ENCODE measurements at regions not wholly inside any gene's neighbourhood (a gene's known extent, or its start where the extent isn't known, plus 50 kb on each side); places are given as distances from the start of the nearest gene placed in this dataset.

GRCh38 chr2:51424418-51424817 lies 392.5 kb upstream of the NRXN1 start:
- peak; percentile 16 for DNase-seq
- in situ Hi-C loops (cut with HindIII; ENCODE audit: low pct_ligation_motif_present, low pct_unique_long_range_greater_than_20kb, low sequenced_read_pairs), result no loop called here

- in situ Hi-C loops (cut with HindIII; ENCODE audit: low pct_ligation_motif_present, low pct_unique_long_range_greater_than_20kb, low sequenced_read_pairs), result no loop called here
- DNase-seq, result no peak
Observed at GRCh38 chr2:51420511-51420910, 388.6 kb upstream of the NRXN1 start.

- DNase-seq, result no peak
- in situ Hi-C loops (cut with HindIII; ENCODE audit: low pct_ligation_motif_present, low pct_unique_long_range_greater_than_20kb, low sequenced_read_pairs), result no loop called here
Observed at GRCh38 chr2:51413726-51414125, 381.8 kb upstream of the NRXN1 start.

GRCh38 chr2:51410331-51410730 lies 378.4 kb upstream of the NRXN1 start:
- DNase-seq, result no peak
- in situ Hi-C loops (cut with HindIII; ENCODE audit: low pct_ligation_motif_present, low pct_unique_long_range_greater_than_20kb, low sequenced_read_pairs), result no loop called here

GRCh38 chr2:51409920-51410319 lies 378.0 kb upstream of the NRXN1 start:
- in situ Hi-C loops (cut with HindIII; ENCODE audit: low pct_ligation_motif_present, low pct_unique_long_range_greater_than_20kb, low sequenced_read_pairs), result no loop called here
- DNase-seq, result no peak

- DNase-seq, result no peak
- in situ Hi-C loops (cut with HindIII; ENCODE audit: low pct_ligation_motif_present, low pct_unique_long_range_greater_than_20kb, low sequenced_read_pairs), result no loop called here
Observed at GRCh38 chr2:51404226-51404625, 372.3 kb upstream of the NRXN1 start.

- no peak for DNase-seq
- in situ Hi-C loops (cut with HindIII; ENCODE audit: low pct_ligation_motif_present, low pct_unique_long_range_greater_than_20kb, low sequenced_read_pairs), result no loop called here
Observed at GRCh38 chr2:51401546-51401945, 369.6 kb upstream of the NRXN1 start.

GRCh38 chr2:51387235-51387634 lies 355.3 kb upstream of the NRXN1 start:
- in situ Hi-C loops (cut with HindIII; ENCODE audit: low pct_ligation_motif_present, low pct_unique_long_range_greater_than_20kb, low sequenced_read_pairs), result no loop called here
- DNase-seq, result no peak

- in situ Hi-C loops (cut with HindIII; ENCODE audit: low pct_ligation_motif_present, low pct_unique_long_range_greater_than_20kb, low sequenced_read_pairs), result no loop called here
Observed at GRCh38 chr2:51379997-51380396, 348.1 kb upstream of the NRXN1 start.

GRCh38 chr2:51368250-51368649 lies 336.3 kb upstream of the NRXN1 start:
- DNase-seq, result no peak
- in situ Hi-C loops (cut with HindIII; ENCODE audit: low pct_ligation_motif_present, low pct_unique_long_range_greater_than_20kb, low sequenced_read_pairs), result no loop called here

More at GRCh38 chr2:51379997-51380396, 348.1 kb upstream of the NRXN1 start:
- DNase-seq, result no peak

- in situ Hi-C loops (cut with HindIII; ENCODE audit: low pct_ligation_motif_present, low pct_unique_long_range_greater_than_20kb, low sequenced_read_pairs), result no loop called here
- no peak for DNase-seq
Observed at GRCh38 chr2:51350100-51350499, 318.2 kb upstream of the NRXN1 start.

- in situ Hi-C loops (cut with HindIII; ENCODE audit: low pct_ligation_motif_present, low pct_unique_long_range_greater_than_20kb, low sequenced_read_pairs), result no loop called here
- DNase-seq, result no peak
Observed at GRCh38 chr2:51344886-51345285, 313.0 kb upstream of the NRXN1 start.

- in situ Hi-C loops (cut with HindIII; ENCODE audit: low pct_ligation_motif_present, low pct_unique_long_range_greater_than_20kb, low sequenced_read_pairs), result no loop called here
- DNase-seq, result peak; percentile 15
Observed at GRCh38 chr2:51335087-51336058, 303.4 kb upstream of the NRXN1 start.

- DNase-seq, result no peak
- in situ Hi-C loops (cut with HindIII; ENCODE audit: low pct_ligation_motif_present, low pct_unique_long_range_greater_than_20kb, low sequenced_read_pairs), result no loop called here
Observed at GRCh38 chr2:51329512-51329911, 297.6 kb upstream of the NRXN1 start.

GRCh38 chr2:51324051-51324450 lies 292.1 kb upstream of the NRXN1 start:
- in situ Hi-C loops (cut with HindIII; ENCODE audit: low pct_ligation_motif_present, low pct_unique_long_range_greater_than_20kb, low sequenced_read_pairs), result no loop called here
- DNase-seq, result no peak

- DNase-seq, result no peak
- in situ Hi-C loops (cut with HindIII; ENCODE audit: low pct_ligation_motif_present, low pct_unique_long_range_greater_than_20kb, low sequenced_read_pairs), result no loop called here
Observed at GRCh38 chr2:51322613-51323012, 290.7 kb upstream of the NRXN1 start.

- in situ Hi-C loops (cut with HindIII; ENCODE audit: low pct_ligation_motif_present, low pct_unique_long_range_greater_than_20kb, low sequenced_read_pairs), result no loop called here
- no peak for DNase-seq
Observed at GRCh38 chr2:51304311-51304710, 272.4 kb upstream of the NRXN1 start.

GRCh38 chr2:51301381-51301780 lies 269.4 kb upstream of the NRXN1 start:
- in situ Hi-C loops (cut with HindIII; ENCODE audit: low pct_ligation_motif_present, low pct_unique_long_range_greater_than_20kb, low sequenced_read_pairs), result no loop called here
- no peak for DNase-seq

GRCh38 chr2:51299370-51299769 lies 267.4 kb upstream of the NRXN1 start:
- no peak for DNase-seq
- in situ Hi-C loops (cut with HindIII; ENCODE audit: low pct_ligation_motif_present, low pct_unique_long_range_greater_than_20kb, low sequenced_read_pairs), result no loop called here

- no peak for DNase-seq
- in situ Hi-C loops (cut with HindIII; ENCODE audit: low pct_ligation_motif_present, low pct_unique_long_range_greater_than_20kb, low sequenced_read_pairs), result no loop called here
Observed at GRCh38 chr2:51297488-51297887, 265.6 kb upstream of the NRXN1 start.
